NAMALWA (cell line): ENCODE measurements at regions not wholly inside any gene's neighbourhood (a gene's known extent, or its start where the extent isn't known, plus 50 kb on each side); places are given as distances from the start of the nearest gene placed in this dataset.

Experiments
- DNase-seq: peaks from one replicate; pipeline ENCODE4 v3.0.0-alpha.2; 2015; ENCODE audit warnings: low spot score

GRCh38 chr15:58271410-58271809 lies 133.2 kb downstream of the AQP9 start:
- no peak for DNase-seq

GRCh38 chr15:58273104-58273503 lies 134.9 kb downstream of the AQP9 start:
- no peak for DNase-seq

GRCh38 chr15:58274885-58275284 lies 136.7 kb downstream of the AQP9 start:
- no peak for DNase-seq

GRCh38 chr15:58275785-58276184 lies 137.6 kb downstream of the AQP9 start:
- no peak for DNase-seq

- DNase-seq = no peak
Measured at GRCh38 chr15:58276924-58277323, 138.7 kb downstream of the AQP9 start.

GRCh38 chr15:58277333-58277732 lies 139.2 kb downstream of the AQP9 start:
- DNase-seq = no peak

- no peak for DNase-seq
Measured at GRCh38 chr15:58279106-58279505, 140.9 kb downstream of the AQP9 start.

- DNase-seq = no peak
Measured at GRCh38 chr15:58279654-58280053, 141.5 kb downstream of the AQP9 start.

GRCh38 chr15:58282060-58282708 lies 144.0 kb downstream of the AQP9 start:
- DNase-seq = no peak

- no peak for DNase-seq
Measured at GRCh38 chr15:58283302-58283701, 145.1 kb downstream of the AQP9 start.

GRCh38 chr15:58284293-58284692 lies 146.1 kb downstream of the AQP9 start:
- no peak for DNase-seq

- DNase-seq = no peak
Measured at GRCh38 chr15:58285212-58285920, 146.4 kb upstream of the LIPC start.

GRCh38 chr15:58285921-58286278 lies 145.9 kb upstream of the LIPC start:
- DNase-seq = no peak

GRCh38 chr15:58286523-58286922 lies 145.3 kb upstream of the LIPC start:
- DNase-seq = no peak

GRCh38 chr15:58287891-58288290 lies 143.9 kb upstream of the LIPC start:
- DNase-seq = no peak

- no peak for DNase-seq
Measured at GRCh38 chr15:58288592-58288991, 143.2 kb upstream of the LIPC start.

- DNase-seq = no peak
Measured at GRCh38 chr15:58291848-58292247, 139.9 kb upstream of the LIPC start.

- DNase-seq = no peak
Measured at GRCh38 chr15:58292751-58293175, 139.0 kb upstream of the LIPC start.

- no peak for DNase-seq
Measured at GRCh38 chr15:58293622-58294550, 137.9 kb upstream of the LIPC start.

GRCh38 chr15:58294681-58295254 lies 137.0 kb upstream of the LIPC start:
- DNase-seq = no peak

- no peak for DNase-seq
Measured at GRCh38 chr15:58295637-58296215, 136.1 kb upstream of the LIPC start.

- DNase-seq = no peak
Measured at GRCh38 chr15:58296276-58296675, 135.5 kb upstream of the LIPC start.
